ENCODE measurements at regions not wholly inside any gene's neighbourhood (a gene's known extent, or its start where the extent isn't known, plus 50 kb on each side); places are given as distances from the start of the nearest gene placed in this dataset.

DNA sequence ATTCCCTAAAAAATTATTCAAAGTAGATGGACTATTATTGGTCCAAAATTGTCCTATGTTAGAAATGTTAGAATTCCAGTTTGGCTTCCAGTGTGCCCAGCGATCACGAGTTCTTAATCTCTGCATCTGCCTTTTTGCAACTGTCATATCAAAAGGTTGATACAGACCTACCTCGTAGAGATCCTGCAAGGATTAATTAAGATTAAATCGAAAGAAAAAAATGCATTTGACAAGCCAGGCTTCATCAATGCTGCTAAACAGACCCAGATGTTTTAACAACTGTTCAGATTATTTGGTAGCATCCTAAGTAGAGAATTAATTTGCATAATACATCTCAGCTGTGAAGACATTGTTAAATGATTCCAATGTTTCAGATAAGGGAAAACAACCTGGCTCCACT lies 336.5 kb downstream of the CRPPA start:
- no peak for DNase-seq

DNA sequence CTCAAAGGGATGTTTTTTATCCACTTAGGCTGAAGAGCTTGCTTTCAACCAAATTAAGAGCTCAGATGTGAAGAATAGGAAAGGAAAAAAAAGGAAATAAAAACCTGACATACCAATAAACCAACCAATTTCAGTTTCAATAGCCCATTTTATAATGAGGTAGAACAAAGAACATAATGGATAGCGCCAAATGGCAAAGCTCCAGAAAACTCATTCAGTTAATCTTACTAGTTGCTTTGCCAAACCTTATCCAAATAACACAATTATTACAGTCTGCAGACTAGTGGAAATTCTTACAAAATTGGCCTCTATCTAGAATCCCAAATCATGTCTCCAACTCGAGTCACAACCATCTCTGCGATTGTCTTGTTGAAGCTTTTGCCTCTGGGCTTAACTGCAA lies 337.0 kb downstream of the CRPPA start:
- DNase-seq, result no peak

DNA sequence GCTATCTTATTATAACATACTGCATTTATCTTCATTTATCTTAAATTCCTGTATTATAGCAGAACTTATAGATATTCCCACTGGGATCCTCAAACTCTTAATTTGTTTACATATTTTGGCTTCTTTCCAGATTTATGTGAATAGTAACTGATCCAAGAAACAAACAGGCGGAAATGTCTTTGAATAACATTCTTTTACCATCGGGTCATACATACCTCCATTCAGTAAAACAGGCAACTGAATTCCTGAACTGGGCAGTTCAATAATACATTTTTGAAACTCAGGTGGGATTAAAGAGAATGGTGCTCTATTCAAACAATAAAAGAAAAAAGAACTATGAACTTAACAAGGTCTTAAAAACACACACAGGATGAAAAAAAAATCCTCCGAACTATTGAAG lies 337.4 kb downstream of the CRPPA start:
- no peak for DNase-seq

DNA sequence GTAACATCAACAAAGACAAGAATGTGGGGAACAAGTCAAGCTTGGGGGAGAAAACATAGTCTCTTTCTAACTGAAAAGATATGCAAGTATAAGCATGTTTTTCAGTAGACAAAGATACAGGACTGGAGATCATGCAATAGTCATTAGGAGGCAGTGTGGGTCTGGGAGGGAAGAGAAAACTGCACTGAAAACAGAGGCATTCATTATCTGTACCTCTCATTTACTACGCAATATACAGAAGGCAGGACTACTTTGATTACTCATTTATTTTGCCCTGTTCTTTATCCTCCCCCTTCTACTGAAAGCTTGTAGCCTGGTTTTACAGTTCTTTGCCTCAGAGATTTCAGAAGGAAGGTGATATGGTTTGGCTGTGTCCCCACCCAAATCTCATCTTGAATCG lies 341.2 kb downstream of the CRPPA start:
- DNase-seq, result no peak

DNA sequence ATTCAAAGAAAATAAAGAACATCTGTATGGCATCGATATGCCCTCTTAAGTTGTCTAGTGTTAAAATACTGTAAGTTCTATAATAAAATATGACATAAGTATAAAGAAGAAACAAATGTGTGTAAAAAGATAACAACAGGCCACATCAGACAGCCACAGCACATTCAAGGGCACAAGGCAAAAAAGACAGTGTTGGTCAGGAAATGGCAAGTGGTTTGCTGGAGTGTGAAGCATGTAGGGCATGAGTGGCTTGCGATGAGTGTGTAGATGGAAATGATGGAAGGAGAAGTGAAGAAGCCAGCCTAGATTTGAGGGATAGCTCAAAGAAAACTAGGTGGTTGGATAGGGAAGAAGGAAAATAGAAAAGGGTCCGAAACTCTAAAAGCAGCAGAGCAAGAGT lies 341.6 kb downstream of the CRPPA start:
- DNase-seq, result no peak

DNA sequence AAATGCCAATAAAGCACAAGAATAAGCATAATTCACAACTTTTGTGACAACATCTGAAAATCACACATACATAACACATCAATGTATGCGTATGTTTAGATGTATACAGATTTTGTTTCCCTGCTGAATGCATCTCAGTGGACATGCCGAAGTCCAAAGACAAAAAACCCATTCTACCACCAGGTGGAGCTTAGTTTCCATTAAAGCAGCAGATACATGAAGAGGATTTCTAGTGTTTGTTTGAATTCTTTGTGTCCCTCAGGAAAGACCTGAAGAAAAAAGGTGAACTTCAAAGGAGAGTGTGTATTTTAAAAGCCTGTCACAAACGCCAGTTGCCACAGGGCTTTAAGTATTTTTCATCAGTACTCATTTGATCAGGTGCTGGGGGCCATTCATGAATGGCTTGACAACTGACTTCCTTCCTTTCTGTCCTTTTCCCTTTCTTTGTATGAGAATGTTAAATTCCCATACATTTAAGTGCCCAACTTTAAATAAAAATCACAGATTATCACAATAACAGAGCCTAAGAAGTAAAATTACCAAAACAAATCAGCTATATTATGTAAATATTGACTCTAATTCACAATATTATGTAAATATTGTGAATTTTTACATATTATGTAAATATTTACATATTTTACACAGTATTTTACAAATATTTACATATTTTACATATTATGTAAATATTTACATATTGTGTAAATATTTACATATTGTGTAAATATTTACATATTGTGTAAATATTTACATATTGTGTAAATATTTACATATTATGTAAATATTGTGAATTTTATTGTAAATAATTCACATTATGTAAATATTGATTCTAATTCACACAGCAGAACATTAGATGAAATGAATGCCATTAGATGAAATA lies 343.0 kb downstream of the CRPPA start:
- DNase-seq, result peak; percentile 77

DNA sequence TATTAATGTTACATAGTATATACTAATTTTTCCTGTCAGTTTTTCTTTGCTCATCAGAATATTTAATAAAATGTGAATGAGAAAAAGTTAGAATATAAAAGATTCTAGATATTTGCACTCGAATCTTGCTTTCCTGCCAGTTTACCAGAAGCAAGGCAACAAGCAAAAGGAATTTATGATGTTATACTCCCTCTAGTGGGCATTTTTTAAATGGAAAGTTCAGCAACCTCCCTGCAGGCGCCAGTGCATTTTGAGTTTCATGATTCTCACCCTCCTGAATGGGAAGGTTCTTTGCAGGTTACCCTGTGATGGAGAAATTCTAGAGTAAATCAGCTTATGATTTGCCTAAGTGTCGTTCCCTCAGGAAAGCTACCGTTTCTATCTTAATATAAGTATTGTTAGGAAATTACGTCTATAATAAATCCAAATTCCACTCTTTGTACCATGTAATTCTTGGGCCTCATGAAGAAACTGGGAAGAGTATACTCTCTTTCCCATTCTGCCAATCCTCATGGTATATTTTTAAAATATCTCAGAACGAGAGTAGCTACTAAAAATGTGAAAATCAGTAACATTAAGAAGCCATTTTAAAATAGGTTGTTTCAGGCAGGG lies 350.0 kb downstream of the CRPPA start:
- DNase-seq, result peak; percentile 63

DNA sequence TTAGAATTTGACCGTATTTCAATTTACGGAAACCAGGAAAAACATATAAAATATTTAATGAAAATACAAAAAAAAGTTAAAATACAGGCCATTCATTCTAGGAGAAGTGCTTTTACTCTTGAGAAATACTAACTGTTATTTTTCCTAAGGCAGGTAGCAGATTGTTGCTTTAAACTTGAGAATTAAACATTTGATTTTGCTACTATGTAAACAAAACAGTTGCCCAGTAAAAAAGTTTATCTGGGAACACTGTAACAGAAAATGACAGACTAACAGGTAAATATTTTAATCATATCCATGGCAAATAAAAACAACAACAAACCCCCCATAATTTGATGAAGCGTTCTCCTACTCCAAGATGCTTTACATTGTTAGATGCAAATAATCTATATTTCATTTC lies 350.5 kb downstream of the CRPPA start:
- DNase-seq, result no peak

DNA sequence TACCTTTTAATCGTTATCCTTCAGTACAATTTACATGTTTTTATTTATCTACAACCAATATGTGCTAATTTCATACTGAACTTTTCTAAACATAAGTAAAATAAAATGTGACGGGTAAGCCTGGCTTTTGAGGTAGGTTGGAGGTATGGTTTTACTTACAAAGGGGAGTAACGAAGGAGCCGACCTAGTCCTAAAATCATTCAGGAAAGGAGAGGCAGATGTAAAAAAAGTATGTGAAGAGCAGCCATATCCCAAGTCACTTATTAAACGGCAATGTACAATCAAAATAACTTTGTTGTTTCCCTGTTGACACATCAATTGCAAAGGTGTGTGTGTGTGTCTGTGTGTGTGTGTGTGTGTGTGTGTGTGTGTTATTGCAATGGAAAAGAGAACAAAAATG lies 351.3 kb downstream of the CRPPA start:
- DNase-seq, result no peak

DNA sequence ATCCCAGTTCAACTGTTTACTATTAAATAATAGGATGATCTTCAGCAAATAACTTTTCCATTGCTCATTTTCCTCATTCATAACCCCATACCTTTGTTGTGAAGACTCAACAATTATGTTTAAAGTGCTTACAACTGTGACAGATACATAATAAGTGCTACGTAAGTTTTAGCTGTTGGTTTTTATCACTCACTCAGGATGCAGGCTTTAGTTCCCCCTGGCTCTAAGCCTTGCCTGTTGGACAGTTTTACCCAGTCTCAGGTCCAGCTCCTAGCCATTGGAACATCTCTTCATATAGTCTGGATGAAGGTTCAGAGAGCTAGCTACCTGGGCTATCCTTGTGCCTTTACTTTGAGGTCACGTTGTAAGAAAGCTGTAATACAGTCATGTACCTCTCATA lies 353.2 kb downstream of the CRPPA start:
- DNase-seq, result no peak

DNA sequence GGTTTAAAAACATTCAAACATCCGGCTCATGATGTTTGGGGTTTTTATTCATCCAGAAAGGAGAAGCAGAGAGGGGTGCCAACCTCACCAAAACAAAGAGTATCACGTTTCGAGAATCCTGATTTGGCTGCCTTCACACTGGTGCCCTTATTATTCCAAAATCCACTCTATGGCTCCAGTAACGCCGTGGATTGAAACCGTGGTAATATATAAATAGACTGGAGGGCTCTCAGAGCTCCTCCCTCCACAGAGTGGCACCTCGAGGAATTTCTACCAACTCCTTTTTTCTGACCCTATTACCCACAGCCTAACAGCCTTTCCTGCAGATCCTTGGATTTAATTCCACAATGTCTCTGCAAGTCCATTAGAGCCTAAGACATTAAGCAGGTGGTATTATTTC lies 353.6 kb downstream of the CRPPA start:
- no peak for DNase-seq

DNA sequence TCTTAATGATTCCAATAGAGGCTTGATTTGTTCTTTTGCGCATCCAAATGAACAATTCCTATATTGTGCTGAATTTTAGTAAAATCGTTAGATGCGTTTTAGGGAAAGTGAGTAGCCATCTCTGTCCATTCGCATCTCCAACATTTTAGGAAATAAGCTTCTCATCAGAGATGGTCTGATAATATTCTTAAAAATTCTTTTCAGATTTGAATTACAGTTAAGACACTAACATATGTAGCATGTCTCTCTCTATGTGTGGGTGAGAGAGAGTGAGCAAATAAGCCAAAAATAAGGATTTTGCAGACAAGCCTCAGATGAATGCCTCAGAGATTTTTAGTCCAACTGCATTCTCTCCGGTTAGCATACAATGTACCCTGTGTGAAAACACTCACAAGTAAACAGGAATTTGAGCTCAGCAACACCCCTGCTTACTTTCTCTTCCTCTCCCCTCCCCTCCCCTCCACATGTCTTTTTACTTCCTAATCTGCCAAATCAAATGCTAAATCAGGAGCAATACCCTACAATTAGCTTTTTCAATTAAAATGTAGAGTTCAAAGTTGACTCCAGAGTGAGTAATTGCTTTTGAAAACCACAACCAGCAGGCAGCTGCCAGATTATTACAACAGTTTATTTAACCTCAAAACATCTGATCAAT lies 354.4 kb downstream of the CRPPA start:
- DNase-seq, result no peak

DNA sequence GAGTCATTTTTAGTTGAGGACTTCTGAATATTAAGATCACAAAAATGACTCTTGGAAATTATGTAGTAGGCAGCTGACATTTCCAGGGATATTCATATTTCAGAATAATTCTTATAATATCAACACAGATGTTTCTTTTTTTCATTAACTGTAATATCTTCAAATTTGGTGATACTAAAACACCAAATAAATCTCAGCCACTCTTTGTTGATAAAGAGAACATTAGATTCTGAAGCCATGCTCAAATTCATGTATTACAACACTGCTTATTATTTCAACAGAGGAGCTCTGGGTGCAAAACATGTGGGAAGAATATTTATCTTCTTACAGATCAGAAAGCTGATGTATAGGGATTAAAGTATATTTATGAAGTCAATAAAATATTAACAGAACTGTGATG lies 355.4 kb downstream of the CRPPA start:
- no peak for DNase-seq

DNA sequence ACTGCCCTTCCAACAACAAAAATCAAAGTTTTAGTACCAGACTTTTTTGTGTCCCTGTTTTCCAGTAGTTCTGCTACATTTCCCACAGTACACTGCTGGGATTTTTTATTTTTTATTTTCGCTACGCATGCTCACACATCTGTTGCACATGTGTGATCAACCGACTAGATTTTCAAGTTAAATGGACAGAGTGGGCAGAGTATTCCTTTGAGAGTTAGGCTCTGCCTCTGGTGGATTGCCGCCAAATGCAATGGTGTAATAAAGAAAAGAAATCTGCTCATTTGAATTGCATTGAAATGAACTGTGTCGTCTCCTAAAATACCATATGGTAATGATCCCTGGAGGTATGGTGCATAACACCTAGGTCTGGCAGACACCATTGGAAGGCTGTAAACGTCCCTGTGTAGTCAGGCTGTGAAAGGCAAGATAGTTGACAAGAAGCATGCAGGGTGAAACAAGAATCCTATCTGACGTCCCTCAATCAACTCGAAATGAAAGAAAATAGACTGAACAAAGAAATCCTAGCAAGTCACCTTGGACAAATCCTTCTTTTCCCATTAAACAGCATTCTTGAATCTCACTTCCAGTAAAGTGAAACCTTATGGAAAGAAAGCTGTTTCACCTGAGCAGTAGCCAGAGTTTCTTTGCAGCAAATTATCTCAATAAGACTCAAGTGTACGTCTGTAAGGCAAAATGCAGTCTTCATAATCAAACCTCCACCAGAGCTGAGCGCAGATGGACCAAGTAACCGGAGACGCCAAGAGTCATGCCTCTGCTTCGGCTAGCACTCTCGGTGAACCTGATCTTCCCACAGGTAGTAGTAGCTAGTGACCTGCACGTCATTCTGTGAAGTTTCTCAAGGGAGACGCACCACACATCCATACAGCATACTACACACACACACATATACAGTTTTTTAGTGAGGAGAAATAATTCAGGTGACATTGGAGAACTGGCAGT lies 357.3 kb downstream of the CRPPA start:
- DNase-seq, result no peak

DNA sequence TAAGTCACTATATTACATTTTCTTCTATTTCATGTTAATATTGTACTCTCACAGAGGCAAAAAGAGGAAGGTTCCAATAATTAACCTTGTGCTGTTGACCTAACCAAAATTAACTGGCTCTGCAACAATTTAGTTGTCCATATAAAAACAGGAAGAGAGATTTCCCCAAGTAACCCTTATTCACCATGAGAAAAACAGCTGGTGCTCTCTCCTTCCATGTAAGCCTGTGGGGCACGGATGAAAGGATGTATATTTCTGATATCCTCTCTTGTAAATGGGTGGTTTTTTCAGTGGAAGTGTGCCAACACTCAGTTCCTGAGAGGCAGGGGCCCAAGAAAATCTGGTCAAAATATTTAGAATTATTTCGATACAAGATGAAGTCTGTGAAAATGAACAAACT lies 358.1 kb downstream of the CRPPA start:
- no peak for DNase-seq

DNA sequence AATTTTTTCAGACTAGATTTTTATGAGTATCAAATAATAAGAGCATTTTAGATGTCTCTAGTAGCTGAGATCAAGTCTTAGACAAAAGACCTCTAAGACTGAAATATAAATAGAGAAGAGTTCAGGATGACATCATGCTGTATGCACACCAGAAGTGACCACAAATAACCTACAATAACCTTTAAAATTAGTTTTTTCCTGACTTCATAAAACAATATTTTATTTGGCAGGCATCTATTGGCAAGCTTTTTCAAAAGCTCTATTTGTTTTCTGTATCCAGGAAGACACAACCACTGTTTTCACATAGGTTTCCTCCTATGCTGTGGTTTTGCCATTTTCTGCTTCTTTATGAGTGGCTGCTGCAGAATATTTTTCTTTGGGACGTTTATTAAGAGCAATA lies 359.1 kb downstream of the CRPPA start:
- DNase-seq, result no peak

DNA sequence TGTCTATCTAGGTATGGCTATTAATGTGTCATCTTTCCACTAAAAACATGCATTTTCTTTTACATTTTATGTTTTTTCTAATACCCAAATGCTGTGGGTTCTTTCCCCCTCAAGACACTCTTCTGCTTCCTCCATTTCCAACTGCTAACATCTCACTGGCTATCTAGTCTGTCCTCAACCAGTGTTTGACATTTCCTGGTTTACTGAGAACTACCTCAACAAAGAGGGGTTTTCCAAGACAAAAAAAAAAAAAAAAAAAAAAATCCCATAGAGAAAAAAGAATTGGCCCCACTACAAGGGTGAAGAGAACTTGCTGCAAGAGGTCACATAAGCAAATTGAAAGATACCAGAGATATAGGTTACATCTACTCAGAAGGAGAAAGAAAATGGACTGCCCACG lies 359.7 kb downstream of the CRPPA start:
- DNase-seq, result no peak

DNA sequence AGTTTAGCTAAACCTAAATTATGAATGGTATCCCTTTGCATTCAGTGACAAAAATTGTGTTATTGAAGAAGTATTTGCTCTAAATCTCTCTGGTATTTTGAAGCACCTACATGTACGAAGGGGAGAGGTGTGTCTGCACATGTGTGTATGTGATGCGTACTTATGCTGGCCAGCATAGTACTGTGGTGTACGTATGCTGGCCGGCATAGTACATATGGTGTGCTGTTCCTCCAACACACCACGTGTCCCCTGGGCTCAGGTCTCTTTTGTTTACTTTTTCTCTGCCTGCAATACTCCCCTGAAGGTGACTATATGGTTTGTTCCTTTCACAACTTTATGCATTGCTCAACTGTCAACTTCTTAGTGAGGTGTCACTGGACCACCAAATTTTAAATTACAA lies 360.3 kb downstream of the CRPPA start:
- no peak for DNase-seq

DNA sequence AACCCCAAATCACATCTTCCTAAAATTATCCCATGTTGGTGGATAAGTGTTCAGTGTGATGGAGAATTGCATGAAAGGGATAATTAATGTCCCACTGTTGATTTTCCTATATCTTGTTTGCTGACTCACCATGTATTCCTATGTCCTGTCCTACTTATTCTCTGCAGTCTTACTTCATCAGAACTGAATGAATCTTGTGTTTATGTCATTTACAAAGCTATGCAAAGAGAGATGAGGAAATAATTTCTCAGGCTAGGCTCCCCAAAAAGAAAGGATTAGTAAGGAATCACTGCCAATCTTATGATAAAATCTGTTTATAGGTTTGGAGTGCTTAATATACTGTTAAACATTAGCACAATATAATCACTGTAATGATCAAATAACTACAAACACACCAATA lies 360.8 kb downstream of the CRPPA start:
- DNase-seq, result no peak

DNA sequence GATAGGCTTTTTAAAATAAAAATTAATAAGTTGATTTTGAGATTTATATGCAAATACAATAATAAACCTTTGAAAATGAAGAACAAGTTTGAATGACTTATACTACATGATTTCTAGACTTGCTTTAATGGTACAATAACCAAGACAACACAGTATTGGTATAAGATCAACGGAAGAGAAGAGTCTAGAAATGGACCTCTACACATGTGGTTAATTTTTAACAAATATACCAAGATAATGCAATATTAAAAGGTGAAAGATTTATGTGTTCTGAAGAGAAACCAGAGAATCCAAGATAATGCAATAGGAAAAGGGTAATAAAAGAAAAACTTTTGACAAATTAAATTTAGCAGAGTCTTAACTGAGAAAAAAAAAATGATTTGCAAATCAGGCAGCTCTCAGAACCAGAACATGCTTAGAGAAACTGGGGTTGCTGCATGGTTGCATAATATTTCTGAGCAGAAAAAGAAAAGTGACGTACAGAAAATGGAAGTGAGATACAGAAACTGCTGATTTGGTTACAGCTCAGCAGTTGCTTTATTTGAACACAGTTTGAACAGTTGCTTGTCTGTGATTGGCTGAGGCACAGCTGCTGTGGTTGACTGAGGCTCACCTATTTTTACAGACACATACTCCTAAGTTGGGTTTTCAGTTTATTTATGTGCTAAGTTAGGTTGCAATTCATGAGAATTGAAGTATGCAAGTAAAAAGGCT lies 365.9 kb downstream of the CRPPA start:
- DNase-seq, result no peak

DNA sequence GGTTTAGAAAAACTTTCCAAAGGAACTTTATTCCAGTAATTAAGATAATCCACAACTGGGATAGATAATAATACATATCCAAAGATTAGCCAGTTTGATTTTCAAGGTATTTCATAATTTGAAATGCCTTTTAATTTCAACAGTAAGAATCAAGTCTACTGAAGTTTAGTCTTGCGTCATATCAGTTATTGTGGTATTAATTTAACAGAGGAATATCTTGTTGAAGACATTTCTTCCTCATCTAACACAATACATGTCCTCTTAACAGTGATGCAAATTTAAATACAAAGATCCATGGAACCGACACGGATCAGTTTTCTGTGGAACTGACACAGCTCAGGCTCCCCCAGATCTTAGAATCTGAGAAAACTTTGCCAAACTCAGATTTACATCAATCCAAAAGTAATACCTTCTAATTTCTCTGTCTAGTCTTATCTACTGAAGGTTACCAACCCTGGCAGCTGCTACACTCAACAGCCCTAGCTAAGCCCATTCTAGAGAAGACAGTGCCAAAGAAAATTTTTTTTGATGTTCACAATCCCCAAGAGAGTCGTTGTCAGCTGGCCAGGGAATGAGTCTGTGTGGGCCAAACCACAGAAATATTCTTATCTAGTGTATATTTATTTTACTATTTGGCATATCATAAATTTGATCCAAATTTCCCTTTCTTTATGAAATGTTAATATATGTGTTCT lies 365.2 kb upstream of the MEOX2 start:
- no peak for DNase-seq

DNA sequence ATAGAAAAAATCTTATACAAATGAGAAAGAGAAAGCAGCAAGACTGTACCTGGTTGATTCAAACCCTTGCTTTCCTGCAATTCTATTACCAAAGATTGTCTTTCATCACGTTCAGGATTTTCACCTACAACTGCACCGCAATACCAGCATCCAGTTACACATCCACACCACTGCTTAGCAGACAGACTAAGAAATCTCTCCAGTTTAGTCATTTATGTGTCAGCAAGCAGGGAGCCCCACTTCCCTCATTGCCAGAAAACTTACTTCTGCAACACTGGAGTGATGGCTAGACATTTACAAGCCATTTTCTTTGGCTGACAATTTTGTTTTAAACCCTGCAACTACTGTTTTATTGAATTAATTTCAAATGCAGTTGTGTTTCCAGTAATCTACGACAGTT lies 359.6 kb upstream of the MEOX2 start:
- DNase-seq, result no peak
